Muscle of leg (tissue), 3 donors: ENCODE measurements at regions not wholly inside any gene's neighbourhood (a gene's known extent, or its start where the extent isn't known, plus 50 kb on each side); places are given as distances from the start of the nearest gene placed in this dataset.
"Not testable (repeated sequence)": the region's sequence is repeated elsewhere in the genome, so short reads cannot be mapped to it uniquely, and the experiment has no call there.

Experiments
- DNase-seq: peaks from one replicate; pipeline ENCODE4 v3.0.0; 2013
- H3K27ac ChIP-seq: one replicate; pipeline ENCODE4 v1.5.1; 2013; ENCODE audit warnings: mild to moderate bottlenecking, low read length, control low read depth
- H3K27me3 ChIP-seq: one replicate; pipeline ENCODE4 v1.6.1; 2013; ENCODE audit warnings: low read length; ENCODE audit not compliant: control insufficient read depth, insufficient read depth
- H3K36me3 ChIP-seq: one replicate; pipeline ENCODE4 v1.6.1; 2013; ENCODE audit warnings: low read length; ENCODE audit not compliant: control insufficient read depth, insufficient read depth
- H3K4me1 ChIP-seq: one replicate; pipeline ENCODE4 v1.6.1; 2013; ENCODE audit warnings: low read length; ENCODE audit not compliant: control insufficient read depth, insufficient read depth
- H3K4me3 ChIP-seq: one replicate; pipeline ENCODE4 v1.5.1; 2013; ENCODE audit warnings: low read length, control low read depth
- H3K9me3 ChIP-seq: replicated peaks from 2 replicates; pipeline ENCODE4 v1.6.1; 2013; ENCODE audit warnings: low read depth, low read length; ENCODE audit not compliant: control insufficient read depth
- WGBS: methylation state at CpG from one replicate; pipeline ENCODE4 v1.1.5; 2013; ENCODE audit warnings: missing lambda C conversion rate; ENCODE audit not compliant: insufficient coverage; 5-methylcytosine and 5-hydroxymethylcytosine counted together

GRCh38 chr1:121594096-121594495 lies 409.3 kb downstream of the SRGAP2C start:
- WGBS: 50% methylated on average over 1 of the region's 3 CpGs
- H3K36me3 ChIP-seq: no peaks in the 10 kb centered on the region
- H3K4me3 ChIP-seq: no peak overlapping the region
- no peak for DNase-seq
- no peak overlapping the region for H3K27ac ChIP-seq
- H3K9me3 ChIP-seq: no peaks in the 10 kb centered on the region
- no peaks in the 10 kb centered on the region for H3K4me1 ChIP-seq
- no peaks in the 10 kb centered on the region for H3K27me3 ChIP-seq

DNA sequence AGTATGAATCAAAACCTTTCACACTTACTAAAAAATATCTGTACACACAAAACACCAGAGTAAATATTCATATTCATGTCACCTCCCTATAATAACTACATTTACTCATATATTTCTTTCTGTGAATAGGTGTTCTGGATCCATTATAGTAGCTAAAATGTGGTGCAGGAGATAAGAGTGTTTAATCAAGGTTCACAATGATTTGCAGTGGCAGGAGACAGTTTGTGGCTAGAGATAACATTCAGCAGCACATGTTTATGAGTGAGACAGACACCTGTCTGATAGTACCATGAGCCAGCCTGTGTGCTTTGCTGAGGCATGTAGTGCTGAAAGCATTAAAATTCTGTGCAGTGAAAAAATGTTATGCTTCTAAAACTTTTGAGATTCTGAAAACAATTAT lies 410.3 kb downstream of the SRGAP2C start:
- no peaks in the 10 kb centered on the region for H3K9me3 ChIP-seq
- H3K27ac ChIP-seq: no peak overlapping the region
- no peaks in the 10 kb centered on the region for H3K27me3 ChIP-seq
- no peaks in the 10 kb centered on the region for H3K36me3 ChIP-seq
- H3K4me1 ChIP-seq: no peaks in the 10 kb centered on the region
- H3K4me3 ChIP-seq: no peak overlapping the region
- no peak for DNase-seq

- H3K27ac ChIP-seq, H3K4me1 ChIP-seq, H3K27me3 ChIP-seq, DNase-seq, H3K9me3 ChIP-seq, H3K36me3 ChIP-seq, H3K4me3 ChIP-seq: not testable (repeated sequence)
- no CpG with 5 or more reads among the region's 3 CpGs for WGBS
These were observed 420.2 kb downstream of the SRGAP2C start for GRCh38 chr1:121604843-121605444.

DNA sequence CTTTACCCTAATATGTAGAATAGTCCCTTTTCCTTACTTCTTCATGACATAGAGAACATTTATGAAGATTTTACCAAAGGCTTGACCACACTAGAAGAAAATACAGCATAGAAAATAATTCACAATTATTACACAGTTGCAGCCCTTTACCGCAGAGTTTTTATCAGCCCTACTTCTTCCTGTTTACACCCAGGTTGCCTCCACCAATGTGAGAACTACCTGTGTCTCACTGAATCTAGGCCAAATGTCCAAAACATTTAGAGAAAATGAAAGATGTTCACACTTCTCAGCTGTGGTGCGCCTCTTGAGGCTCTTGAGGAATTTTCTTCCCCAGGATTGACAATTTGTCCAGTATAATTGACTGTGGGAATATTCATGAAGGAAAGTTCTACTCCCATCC lies 422.7 kb downstream of the SRGAP2C start:
- not testable (repeated sequence) for H3K4me1 ChIP-seq, H3K4me3 ChIP-seq, H3K27ac ChIP-seq, H3K36me3 ChIP-seq, H3K9me3 ChIP-seq, DNase-seq, H3K27me3 ChIP-seq
- WGBS: no CpG with 5 or more reads among the region's 2 CpGs
